Esophagus muscularis mucosa (tissue), 4 donors: ENCODE measurements at regions not wholly inside any gene's neighbourhood (a gene's known extent, or its start where the extent isn't known, plus 50 kb on each side); places are given as distances from the start of the nearest gene placed in this dataset.
"Not testable (repeated sequence)": the region's sequence is repeated elsewhere in the genome, so short reads cannot be mapped to it uniquely, and the experiment has no call there.

Experiments used
- EP300 ChIP-seq: sonication (generic); formaldehyde crosslinking; IDR thresholded peaks from one replicate; pipeline ENCODE4 v1.6.1; 2017; ENCODE audit warnings: antibody characterized with exemption
- POLR2A ChIP-seq: fragments of 450-650 bp; IDR thresholded peaks from one replicate; pipeline ENCODE4 v1.6.1; 2017; ENCODE audit warnings: antibody characterized with exemption, moderate library complexity, mild to moderate bottlenecking, low read depth
- POLR2AphosphoS5 ChIP-seq, 2 donors: sonication (generic); formaldehyde crosslinking; IDR thresholded peaks; one replicate each; pipeline ENCODE4 v1.6.1; 2017; ENCODE audit warnings: antibody characterized with exemption in 2 of 2
- TF ChIP-seq, protein P1 (sequence below), 3 experiments: fragments of 200-600 bp in 2 of 3; fragments of 450-650 bp in 1 of 3; sonication (generic) in 2 of 3; IDR thresholded peaks; one replicate each; pipeline ENCODE4 v1.5.1; 2017 to 2019; ENCODE audit warnings: antibody characterized with exemption in 3 of 3, mild to moderate bottlenecking in 2 of 3, moderate library complexity in 1 of 3

DNA sequence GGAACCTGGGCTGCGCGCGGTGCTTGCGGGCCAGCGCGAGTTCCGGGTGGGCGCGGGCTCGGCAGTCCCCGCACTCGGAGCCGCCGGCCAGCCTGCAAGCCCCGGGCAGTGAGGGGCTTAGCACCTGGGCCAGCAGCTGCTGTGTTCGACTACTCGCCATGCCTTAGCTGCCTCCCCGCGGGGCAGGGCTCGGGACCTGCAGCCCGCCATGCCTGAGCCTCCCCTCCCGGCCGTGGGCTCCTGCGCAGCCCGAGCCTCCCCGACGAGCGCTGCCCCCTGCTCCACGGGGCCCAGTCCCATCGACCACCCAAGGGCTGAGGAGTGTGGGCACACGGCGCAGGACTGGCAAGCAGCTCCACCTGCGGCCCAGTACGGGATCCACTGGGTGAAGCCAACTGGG is 77.1 kb downstream of the SPRING1 start:
- TF ChIP-seq, protein P1, sequence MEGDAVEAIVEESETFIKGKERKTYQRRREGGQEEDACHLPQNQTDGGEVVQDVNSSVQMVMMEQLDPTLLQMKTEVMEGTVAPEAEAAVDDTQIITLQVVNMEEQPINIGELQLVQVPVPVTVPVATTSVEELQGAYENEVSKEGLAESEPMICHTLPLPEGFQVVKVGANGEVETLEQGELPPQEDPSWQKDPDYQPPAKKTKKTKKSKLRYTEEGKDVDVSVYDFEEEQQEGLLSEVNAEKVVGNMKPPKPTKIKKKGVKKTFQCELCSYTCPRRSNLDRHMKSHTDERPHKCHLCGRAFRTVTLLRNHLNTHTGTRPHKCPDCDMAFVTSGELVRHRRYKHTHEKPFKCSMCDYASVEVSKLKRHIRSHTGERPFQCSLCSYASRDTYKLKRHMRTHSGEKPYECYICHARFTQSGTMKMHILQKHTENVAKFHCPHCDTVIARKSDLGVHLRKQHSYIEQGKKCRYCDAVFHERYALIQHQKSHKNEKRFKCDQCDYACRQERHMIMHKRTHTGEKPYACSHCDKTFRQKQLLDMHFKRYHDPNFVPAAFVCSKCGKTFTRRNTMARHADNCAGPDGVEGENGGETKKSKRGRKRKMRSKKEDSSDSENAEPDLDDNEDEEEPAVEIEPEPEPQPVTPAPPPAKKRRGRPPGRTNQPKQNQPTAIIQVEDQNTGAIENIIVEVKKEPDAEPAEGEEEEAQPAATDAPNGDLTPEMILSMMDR (IDR thresholded peaks at IDR 0.05), result not testable (repeated sequence)
- not testable (repeated sequence) for TF ChIP-seq POLR2A; POLR2AphosphoS5 (IDR thresholded peaks at IDR 0.05); EP300
